Peyer's patch (tissue), 4 donors: ENCODE measurements at regions not wholly inside any gene's neighbourhood (a gene's known extent, or its start where the extent isn't known, plus 50 kb on each side); places are given as distances from the start of the nearest gene placed in this dataset.

Experiments
- CTCF ChIP-seq, 6 experiments: fragments of 450-650 bp in 4 of 6; fragments of 200-600 bp in 2 of 6; sonication (generic) in 1 of 6; IDR thresholded peaks; one replicate each; pipeline ENCODE4 v1.5.1; 2017 to 2019; ENCODE audit warnings: antibody characterized with exemption in 6 of 6, mild to moderate bottlenecking in 3 of 6, moderate library complexity in 1 of 6
- POLR2A ChIP-seq, 2 donors: fragments of 450-650 bp; IDR thresholded peaks; one replicate each; pipeline ENCODE4 v1.5.1; 2017; ENCODE audit warnings: antibody characterized with exemption in 2 of 2, mild to moderate bottlenecking in 2 of 2, moderate library complexity in 2 of 2

GRCh38 chr4:18684932-18685331 is 663.4 kb upstream of the LCORL start:
- no peak for TF ChIP-seq CTCF (IDR thresholded peaks at IDR 0.05)
- TF ChIP-seq POLR2A (IDR thresholded peaks at IDR 0.05) = no peak
